Stimulated activated CD8-positive, alpha-beta memory T cell treated with anti-CD3 and anti-CD28 coated beads, Interleukin-7, amount 100 ng/mL, for 24 hours (primary cell): ENCODE measurements at regions not wholly inside any gene's neighbourhood (a gene's known extent, or its start where the extent isn't known, plus 50 kb on each side); places are given as distances from the start of the nearest gene placed in this dataset.

Source experiments
- DNase-seq: peaks from one replicate; pipeline ENCODE4 v3.0.0-alpha.2; 2020; ENCODE audit warnings: low read depth

GRCh38 chr12:125225641-125226040 is 160.4 kb downstream of the AACS start:
- DNase-seq, result no peak

DNA sequence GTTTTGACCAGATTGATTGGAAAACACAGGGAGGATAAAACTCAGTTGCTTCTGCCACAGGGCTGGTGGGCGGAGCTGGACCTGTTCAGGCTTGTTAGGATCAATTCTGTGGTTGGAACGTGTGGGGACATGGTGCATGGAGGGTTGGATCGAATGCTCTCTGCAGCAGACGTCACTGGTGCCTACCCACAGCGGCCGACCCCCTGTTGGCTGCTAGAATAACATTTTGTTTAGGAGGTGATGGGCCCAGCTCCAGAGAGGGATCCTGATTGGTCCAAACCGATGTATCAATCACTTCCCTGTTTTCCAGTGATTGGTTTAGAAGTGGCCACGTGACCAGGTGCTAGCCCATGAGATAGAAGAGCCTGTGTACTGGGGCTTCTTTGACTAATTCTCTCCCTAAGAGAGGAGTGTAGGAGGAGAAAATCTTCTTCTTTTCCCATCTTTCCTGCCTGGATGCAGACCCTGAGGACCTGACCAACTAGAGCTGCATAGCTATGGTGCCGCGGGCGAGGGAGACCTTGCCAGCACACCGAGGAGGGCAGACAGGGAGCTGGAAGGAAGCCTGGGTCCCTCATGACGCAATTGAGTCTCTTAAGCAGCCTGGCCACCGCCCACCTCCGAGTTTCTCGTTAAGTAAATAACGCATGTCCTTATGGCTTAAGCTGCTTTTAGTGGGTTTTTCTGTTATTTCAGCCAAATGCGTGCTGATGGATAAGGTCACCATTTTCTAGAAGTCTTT is 163.5 kb downstream of the AACS start:
- no peak for DNase-seq

DNA sequence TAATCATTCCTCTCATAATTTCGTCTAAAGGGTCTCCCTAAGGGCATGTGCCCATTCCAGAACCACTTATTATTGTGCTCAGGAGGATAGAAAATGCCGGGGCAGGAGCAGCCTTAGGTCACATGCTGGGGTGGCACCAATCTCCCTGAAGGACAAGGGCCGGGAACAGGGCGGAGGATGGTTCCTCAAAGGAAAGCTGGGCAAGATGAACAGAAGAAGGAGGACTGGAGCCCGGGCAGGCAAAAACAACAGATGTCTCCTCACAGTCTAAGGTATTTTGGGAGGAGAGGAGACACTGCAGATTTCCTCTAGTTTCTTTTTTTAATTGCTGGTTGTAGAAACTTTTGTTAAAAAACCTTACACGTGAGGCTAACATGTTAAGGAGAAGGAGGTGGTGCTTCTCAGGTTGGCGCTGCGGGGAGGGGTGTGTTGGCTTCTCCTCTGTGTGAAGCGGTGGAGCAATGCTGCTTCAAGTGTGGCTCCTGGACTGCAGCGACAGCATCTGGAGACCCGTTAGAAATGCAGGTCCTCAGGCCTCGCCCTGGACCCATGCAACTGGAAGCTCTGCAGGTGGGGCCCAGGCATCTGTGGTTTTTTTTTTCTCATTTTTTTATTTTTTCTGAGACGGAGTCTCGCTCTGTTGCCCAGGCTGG is 164.8 kb downstream of the AACS start:
- DNase-seq, result no peak

DNA sequence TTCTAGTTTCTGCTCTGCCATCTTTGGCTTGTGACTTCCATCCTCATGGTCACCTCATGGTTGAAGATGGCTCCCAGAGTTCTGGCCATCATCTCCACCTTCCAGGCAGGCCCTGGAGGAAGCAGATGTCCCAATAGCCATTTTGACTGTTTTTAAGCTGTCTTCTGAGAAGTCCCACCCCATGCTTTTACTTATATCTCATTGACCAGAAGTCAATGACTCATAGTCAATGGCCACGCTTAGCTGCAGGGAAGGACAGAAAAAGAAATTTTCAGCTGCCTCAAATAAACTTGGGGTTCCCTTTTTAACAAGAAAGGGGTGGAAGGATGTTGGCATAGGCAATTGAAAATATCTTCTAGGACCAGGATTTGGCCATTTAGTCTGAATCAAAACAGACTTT is 168.1 kb downstream of the AACS start:
- DNase-seq, result no peak

DNA sequence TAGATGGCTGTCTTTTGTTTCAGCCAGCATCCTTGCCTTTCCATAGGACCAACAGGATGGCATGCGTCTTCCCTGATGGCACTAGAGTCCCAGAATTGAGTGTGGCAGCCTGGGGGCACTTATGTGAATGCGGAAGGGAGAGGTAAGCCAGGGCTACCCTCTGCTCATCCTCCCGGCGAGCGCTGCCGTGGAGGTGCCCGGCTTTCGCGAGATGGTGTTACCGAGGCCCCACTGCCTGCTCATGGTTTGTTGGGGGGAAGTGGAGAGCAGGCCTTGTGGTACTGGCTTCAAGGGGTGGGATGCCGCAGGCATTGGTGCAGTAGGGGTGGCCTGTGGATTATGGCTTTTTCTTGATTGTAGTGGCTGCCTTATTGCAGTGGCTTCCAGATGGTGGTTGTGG is 174.3 kb downstream of the AACS start:
- no peak for DNase-seq

- DNase-seq, result no peak
Measured at GRCh38 chr12:125240717-125241116, 175.5 kb downstream of the AACS start.

DNA sequence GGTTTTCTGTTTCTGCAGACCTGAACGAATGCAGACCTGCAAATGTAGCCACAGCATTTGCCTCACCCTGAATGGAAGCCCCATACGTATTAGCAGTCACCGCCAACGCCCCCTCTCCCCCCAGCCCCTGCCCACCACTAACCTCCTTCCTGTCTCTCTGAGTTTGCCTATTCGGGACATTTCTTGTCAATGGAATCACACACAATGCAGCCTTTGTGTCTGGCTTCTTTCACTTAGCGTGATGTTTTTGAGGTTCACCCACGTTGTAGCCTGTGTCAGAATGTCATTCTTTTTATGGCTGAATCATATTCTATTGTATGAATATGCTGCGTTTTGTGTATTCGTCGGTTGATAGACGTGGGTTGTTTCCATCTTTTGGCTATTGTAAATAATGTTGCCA is 178.6 kb downstream of the AACS start:
- DNase-seq, result no peak

GRCh38 chr12:125244338-125244737 is 179.1 kb downstream of the AACS start:
- DNase-seq, result no peak

DNA sequence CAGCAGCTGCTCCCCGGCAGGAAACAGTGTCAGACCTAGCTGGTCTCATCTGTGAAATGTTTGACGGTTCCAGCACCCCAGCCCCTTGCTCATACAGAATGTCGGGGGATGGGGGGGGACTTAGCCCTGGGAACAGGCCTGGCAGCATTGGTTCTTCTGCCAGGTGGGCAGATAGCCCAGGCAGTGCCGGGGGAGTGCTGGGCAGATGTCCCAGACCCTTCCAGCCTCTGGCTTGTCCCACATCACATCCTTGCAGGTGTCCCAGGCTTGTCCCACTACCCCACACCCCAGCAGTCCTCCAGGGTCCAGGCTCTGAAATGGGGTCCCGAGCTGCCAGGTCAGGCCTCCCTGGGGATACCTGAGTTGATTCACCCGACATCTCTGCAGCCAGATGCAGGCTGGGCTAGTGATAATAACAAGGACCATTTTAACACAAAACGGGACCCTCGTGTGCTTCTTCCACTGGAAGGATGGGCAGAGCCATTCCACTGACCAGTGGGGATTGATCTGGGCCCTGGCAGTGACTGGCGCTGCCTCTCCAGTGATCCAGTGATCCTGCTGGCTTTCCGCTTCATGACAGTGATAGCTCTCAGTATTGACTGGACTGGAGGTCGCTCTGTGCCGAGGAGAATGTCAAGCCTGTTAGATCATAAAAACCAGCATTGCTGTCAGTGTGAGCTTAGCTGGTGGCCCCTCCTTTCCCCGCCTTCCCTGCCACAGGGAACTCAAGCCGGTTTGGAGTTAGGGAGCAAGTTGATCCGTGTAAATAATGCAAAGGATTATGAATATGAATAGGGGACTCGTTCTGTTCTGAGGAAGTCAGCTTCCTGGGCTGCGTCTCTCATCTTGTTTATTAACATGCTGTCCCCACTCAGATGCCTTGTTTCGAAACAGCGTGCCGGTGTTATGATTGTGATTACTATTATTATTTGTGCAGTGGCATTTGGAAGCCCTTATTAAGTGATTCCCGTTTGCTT is 180.6 kb downstream of the AACS start:
- DNase-seq, result no peak

DNA sequence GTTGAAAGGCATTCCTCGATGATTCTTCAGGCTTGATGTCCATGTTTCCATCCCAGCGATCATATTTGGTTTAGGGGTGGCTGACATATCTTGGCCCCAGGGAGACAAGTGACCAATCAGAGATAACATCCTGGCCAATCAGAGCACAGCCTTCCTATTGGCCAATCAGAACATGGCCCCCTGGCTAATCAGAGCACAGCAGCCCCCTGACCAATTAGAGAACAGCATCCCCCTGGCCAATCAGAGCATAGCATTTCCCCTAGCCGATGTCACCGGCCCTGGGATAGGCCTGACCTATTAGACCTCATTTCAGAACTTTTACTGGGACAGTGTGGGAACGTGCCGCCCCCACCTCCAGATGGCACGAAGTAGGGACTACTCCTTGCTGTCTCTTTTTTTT is 182.2 kb downstream of the AACS start:
- no peak for DNase-seq

DNA sequence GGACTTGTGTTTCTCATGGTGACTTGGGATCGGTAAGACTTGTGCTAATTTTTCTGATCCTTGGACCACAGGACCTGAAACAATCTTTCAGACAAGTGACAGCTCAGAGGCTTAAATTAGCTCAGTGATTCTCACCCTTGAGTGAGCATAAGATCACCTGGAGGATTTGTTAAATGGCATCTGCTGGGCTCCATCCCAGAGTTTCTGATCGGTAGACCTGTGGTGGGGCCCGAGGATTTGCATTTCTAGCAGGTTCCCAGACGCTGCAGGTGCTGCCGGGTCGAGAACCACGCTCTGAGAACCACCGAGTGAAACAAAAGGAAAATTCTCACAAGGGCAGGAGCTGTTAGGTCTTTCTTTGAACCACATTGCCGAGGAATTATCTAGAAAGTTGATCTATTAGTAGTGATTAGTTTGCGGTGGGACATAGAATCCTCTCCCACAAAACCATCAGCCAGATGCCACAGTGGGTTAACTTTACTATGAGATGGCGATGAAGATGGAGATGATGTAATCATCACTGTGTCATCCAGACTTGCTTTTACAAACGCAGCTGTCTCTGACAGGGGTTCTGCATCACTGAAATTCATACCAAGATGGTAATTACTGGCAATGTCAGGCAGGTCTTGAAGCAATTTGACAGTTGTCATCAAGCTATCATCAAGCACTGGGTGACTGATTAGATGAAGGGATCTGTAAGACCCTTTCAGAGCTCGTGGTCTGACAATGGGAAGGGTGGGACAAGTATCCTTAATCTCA is 184.0 kb downstream of the AACS start:
- no peak for DNase-seq

GRCh38 chr12:125249932-125250331 is 184.7 kb downstream of the AACS start:
- DNase-seq, result no peak

DNA sequence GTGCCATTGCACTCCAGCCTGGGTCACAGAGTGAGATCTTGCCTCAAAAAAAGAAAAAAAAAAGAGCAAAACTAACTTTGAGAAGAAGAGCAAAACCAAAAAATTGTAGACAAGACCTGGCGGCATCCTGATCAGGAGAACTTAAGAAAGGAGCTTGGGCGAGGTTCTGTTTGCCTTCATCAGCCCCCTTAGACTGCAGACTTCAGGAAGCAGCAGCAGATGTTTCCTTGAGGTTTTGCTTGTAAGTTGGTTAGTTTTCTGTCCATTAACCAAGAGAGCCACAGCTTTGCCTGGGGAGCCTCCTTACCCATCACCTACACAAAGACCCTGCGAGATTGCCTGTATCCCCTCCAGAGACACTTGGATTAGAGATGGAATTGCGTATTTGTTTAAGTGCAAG is 189.0 kb downstream of the AACS start:
- DNase-seq, result no peak

- DNase-seq, result no peak
Measured at GRCh38 chr12:125254856-125255255, 189.6 kb downstream of the AACS start.

DNA sequence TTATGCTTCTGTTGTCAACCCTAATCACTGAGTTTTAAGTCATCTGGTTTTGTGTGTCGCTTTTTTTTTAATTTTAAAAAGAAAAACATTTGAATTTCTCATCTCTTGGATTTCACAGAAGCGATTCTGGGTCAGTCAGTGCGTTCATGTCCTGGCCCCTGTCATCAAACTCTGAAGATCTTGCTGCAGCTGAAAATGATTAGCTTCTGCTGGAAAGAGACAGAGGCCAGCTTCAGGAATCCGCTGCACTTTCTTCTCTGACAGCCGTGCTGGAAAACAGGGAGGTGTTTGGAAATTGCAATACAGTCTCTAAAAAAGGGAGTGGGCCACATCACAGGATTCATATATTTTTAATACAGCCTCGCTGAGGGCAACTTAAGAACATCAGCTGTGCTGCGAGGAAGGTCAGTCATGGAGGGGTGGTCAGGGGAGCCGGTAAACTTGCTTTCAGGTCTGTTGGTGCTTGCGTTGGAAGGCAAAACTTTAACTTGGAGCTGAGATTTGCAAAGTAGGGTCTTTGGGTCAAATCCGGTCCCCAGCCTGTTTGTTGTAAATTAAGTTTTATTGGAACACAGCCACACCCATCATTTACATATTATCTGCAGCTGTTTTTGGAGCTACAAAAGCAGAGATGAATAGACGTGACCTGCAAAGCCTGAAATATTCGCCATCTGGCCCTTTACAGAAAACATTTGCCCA is 190.8 kb downstream of the AACS start:
- DNase-seq, result no peak

GRCh38 chr12:125256634-125256936 is 191.3 kb downstream of the AACS start:
- no peak for DNase-seq

DNA sequence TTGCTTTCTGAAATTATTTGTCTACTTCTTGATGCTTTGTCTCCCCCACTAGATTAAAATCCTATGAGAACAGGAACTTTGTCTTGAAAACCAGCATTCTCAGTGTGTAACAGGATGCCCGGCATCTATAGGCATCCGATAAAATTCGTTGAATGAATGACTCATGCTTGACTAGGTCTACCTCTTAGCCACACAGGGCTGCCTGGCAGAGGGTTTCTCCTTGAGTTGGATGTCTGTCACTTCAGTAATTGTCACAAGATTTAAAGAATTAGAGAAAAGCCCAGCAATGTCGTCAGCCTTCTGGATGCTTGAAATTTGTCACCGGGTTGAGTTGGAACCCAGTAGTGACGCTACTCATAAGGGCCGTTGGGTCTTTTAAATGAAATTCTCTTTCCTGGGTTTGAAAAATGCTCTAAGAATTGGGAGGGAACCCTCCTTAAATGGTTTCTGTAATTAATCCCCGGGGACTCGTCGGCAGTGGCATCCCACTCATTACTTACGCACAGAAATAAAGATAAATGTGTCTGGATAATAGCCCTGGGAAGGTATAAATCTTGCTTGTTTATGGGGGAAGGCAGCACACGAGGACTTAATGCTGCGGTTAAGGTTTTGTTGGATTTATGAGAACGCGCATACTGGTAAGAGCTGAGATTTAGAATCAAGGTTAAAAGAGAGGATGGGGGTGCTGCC is 194.1 kb downstream of the AACS start:
- no peak for DNase-seq

DNA sequence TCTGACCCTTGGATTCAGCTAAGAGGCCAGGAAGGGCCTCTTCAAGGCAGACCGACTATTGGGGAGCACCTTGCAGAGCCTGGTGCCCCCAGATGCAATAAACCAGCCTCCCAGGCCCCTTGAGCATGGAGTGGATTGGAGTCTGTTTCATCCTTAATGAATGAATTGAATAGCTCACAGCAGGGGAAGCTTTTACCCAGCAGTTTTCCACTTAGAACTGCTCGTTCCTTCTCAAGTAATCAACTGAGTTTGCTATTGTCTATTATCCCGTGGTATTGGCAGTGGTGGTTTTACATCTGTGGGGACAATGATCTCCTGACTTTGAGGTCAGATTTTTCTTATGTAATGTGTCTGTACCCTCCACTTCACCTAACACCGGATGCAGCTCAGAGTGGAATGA is 197.6 kb downstream of the AACS start:
- no peak for DNase-seq

DNA sequence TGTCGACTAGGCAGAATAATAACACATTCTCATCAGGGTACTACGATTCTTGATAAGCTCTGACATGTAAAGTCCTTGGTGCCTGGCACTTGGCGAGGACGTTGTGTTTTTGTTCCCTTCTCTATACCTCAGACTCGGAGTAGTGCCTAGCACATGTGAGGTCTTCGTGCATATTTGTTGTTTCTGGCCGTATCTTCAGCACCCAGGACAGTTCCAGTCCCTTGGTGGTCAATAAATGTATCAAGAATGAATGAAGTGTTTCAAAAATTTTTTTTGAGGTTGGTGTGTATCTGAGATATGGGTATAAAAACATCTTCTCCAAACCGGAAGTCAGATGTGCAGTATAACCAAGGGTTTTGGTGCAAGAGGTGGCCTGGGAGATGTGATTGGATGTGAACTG is 198.2 kb downstream of the AACS start:
- no peak for DNase-seq

DNA sequence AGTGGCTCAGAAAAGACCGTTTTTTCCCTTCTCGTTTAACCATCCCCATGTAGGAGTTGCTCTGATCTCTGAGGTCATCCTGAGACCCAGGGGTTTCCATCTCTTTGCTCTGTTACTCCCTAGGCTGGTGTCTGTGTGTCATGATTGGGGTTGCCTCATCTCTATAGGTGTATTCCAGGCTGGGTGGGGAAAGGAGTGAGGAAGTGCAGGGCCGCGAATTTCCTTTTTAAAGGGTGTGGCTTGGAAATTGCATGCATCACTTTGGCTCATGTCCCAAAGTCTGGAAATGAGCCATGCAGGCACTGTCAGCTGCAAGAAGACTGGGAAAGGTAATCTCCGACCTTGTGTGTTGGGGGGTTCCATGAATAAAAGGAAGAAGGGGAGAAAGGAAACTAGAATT is 201.9 kb downstream of the AACS start:
- DNase-seq, result no peak

DNA sequence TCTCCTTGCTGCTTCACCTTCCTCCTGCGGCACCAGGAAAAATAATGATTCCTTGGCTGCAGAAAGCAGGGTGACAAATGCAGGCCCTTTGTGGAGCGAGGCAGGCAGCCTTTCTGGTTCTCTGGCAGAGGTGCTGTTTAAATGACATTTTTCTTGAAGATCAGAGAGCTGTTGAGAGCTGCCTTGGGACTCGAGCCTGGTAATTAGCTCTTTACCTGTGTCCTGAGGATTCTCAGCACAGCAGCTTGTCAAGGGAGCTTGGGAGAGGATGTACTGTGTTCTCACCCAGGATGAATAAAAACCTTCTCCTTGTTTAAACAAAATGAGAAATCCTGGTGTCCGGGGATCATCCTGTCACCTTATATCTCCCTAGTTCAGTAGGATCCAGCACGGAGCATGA is 204.0 kb downstream of the AACS start:
- DNase-seq, result no peak
